ENCODE measurements at regions not wholly inside any gene's neighbourhood (a gene's known extent, or its start where the extent isn't known, plus 50 kb on each side); places are given as distances from the start of the nearest gene placed in this dataset.

DNA sequence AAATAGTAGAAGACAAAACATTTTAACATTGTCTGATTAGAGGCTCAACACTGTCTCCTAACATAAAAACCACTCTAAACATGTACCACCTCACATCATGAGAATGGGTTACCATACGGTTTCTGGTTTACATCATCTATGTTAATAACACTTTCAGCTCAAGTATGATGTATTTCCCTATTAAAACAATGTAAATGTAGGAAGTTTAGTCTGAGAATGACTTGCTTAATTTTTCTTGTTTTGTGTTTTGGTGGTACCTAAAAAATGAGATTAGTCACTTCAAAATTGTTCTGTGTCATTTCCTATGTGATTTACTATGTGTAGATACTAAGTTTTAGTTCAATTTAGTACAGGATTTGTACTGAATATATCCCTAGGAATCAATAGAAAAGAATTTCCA, 195.8 kb upstream of the SEMA3C start:
- TF ChIP-seq, protein P1, sequence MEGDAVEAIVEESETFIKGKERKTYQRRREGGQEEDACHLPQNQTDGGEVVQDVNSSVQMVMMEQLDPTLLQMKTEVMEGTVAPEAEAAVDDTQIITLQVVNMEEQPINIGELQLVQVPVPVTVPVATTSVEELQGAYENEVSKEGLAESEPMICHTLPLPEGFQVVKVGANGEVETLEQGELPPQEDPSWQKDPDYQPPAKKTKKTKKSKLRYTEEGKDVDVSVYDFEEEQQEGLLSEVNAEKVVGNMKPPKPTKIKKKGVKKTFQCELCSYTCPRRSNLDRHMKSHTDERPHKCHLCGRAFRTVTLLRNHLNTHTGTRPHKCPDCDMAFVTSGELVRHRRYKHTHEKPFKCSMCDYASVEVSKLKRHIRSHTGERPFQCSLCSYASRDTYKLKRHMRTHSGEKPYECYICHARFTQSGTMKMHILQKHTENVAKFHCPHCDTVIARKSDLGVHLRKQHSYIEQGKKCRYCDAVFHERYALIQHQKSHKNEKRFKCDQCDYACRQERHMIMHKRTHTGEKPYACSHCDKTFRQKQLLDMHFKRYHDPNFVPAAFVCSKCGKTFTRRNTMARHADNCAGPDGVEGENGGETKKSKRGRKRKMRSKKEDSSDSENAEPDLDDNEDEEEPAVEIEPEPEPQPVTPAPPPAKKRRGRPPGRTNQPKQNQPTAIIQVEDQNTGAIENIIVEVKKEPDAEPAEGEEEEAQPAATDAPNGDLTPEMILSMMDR (IDR thresholded peaks at IDR 0.05): no peak
- TF ChIP-seq POLR2AphosphoS5 (IDR thresholded peaks at IDR 0.05; ENCODE audit: insufficient read depth in 1 of 2, low read depth in 1 of 2) (no peak), POLR2A (IDR thresholded peaks at IDR 0.05) (no peak)
